ENCODE measurements at regions not wholly inside any gene's neighbourhood (a gene's known extent, or its start where the extent isn't known, plus 50 kb on each side); places are given as distances from the start of the nearest gene placed in this dataset.

- TF ChIP-seq MAX (IDR thresholded peaks at IDR 0.05) (no peak), FOXM1 (IDR thresholded peaks at IDR 0.05; ENCODE audit: borderline replicate concordance, low read depth) (no peak), REST (IDR thresholded peaks at IDR 0.05; ENCODE audit: low read depth) (no peak), YY1 (IDR thresholded peaks at IDR 0.05; ENCODE audit: low read depth) (no peak), EP300 (IDR thresholded peaks at IDR 0.05; ENCODE audit: borderline replicate concordance) (no peak), TEAD4 (IDR thresholded peaks at IDR 0.05) (no peak), RAD21 (IDR thresholded peaks at IDR 0.05; ENCODE audit: low read depth) (no peak), TAF1 (IDR thresholded peaks at IDR 0.05; ENCODE audit: low read depth) (no peak), CEBPB (IDR thresholded peaks at IDR 0.05) (no peak), TCF12 (IDR thresholded peaks at IDR 0.05; ENCODE audit: low read depth) (no peak), ZBTB7A (IDR thresholded peaks at IDR 0.05; ENCODE audit: low read depth) (no peak), USF1 (IDR thresholded peaks at IDR 0.05) (no peak), CREB1 (IDR thresholded peaks at IDR 0.05; ENCODE audit: low read depth) (no peak), EGR1 (IDR thresholded peaks at IDR 0.05) (no peak)
Measured at GRCh38 chr2:12950957-12951656, 234.4 kb downstream of the TRIB2 start.

All from Ishikawa (cell line).